Caco-2 (cell line): ENCODE measurements at regions not wholly inside any gene's neighbourhood (a gene's known extent, or its start where the extent isn't known, plus 50 kb on each side); places are given as distances from the start of the nearest gene placed in this dataset.

Source experiments
- BruUV-seq: library from RNA; stranded (reverse); fragments of 400-500 nt; replicated peaks from 2 replicates; lab custom pipeline; 2021; lab: Mats Ljungman, UMichigan
- CTCF ChIA-PET: fragments of 300-600 bp; sonication (Branson Sonifier 250); formaldehyde crosslinking; loops from one replicate; lab custom pipeline; 2022; ENCODE audit warnings: antibody characterized with exemption; lab: Charles Lee
- POLR2A ChIA-PET: fragments of 300-600 bp; sonication (Branson Sonifier 250); formaldehyde crosslinking; loops from one replicate; lab custom pipeline; 2022; ENCODE audit warnings: antibody characterized with exemption; lab: Charles Lee
- DNase-seq, 2 experiments: peaks; one replicate each; pipeline versions ENCODE4 v3.0.0 to v3.0.0-alpha.2; 2020 to 2022
- H3K27me3 ChIP-seq: replicated peaks from 2 replicates; pipeline ENCODE4 v1.6.0; 2011; ENCODE audit warnings: low read length; ENCODE audit not compliant: control insufficient read depth, insufficient read depth
- H3K36me3 ChIP-seq: 2 replicates; pipeline ENCODE4 v1.5.1; 2011; ENCODE audit warnings: low read length; ENCODE audit not compliant: control insufficient read depth, insufficient read depth
- H3K4me1 ChIP-seq: fragments of 250-450 bp; sonication (Bioruptor Pico); 2 replicates; pipeline ENCODE4 v1.5.1; 2020; ENCODE audit warnings: mild to moderate bottlenecking
- H3K4me3 ChIP-seq: 2 replicates; pipeline ENCODE4 v1.5.1; 2011; ENCODE audit warnings: low read depth, mild to moderate bottlenecking, control low read depth, low read length
- H3K9me3 ChIP-seq: fragments of 250-450 bp; sonication (Bioruptor Pico); 2 replicates; pipeline ENCODE4 v1.5.1; 2020; ENCODE audit warnings: mild to moderate bottlenecking, moderate library complexity
- H3K27ac Mint-ChIP-seq: one replicate; pipeline ENCODE4 v1.8.0; 2022; ENCODE audit warnings: mixed read lengths; ENCODE audit not compliant: unreplicated experiment
- H3K27me3 Mint-ChIP-seq: one replicate; pipeline ENCODE4 v1.8.0; 2022; ENCODE audit warnings: mixed read lengths; ENCODE audit not compliant: insufficient read depth, unreplicated experiment
- H3K36me3 Mint-ChIP-seq: one replicate; pipeline ENCODE4 v1.8.0; 2022; ENCODE audit warnings: mild to moderate bottlenecking, mixed read lengths; ENCODE audit not compliant: insufficient read depth, unreplicated experiment
- H3K4me1 Mint-ChIP-seq: one replicate; pipeline ENCODE4 v1.8.0; 2022; ENCODE audit warnings: low read depth, mixed read lengths; ENCODE audit not compliant: unreplicated experiment
- H3K4me3 Mint-ChIP-seq: one replicate; pipeline ENCODE4 v1.8.0; 2022; ENCODE audit warnings: mild to moderate bottlenecking, moderate library complexity, mixed read lengths; ENCODE audit not compliant: unreplicated experiment
- H3K9me3 Mint-ChIP-seq: one replicate; pipeline ENCODE4 v1.8.0; 2022; ENCODE audit warnings: mixed read lengths; ENCODE audit not compliant: unreplicated experiment
- CTCF ChIP-seq, 2 experiments: fragments of 200-600 bp in 1 of 2; IDR thresholded peaks; 1 replicate in 1 of 2; 2 replicates in 1 of 2; pipeline versions ENCODE4 v1.5.1 to v1.8.0; 2011 to 2022; ENCODE audit warnings: antibody characterized with exemption in 1 of 2, control low read depth in 1 of 2, inconsistent platforms in 1 of 2, low read depth in 1 of 2, low read length in 1 of 2, mild to moderate bottlenecking in 1 of 2, moderate library complexity in 1 of 2; ENCODE audit not compliant: insufficient read depth in 1 of 2, severe bottlenecking in 1 of 2, unreplicated experiment in 1 of 2
- intact Hi-C: fragments of 100-400 bp; cut with micrococcal nuclease; formaldehyde crosslinking; loops from one replicate; pipeline ENCODE4 v1.10.0; 2022; ENCODE audit not compliant: unreplicated experiment

DNA sequence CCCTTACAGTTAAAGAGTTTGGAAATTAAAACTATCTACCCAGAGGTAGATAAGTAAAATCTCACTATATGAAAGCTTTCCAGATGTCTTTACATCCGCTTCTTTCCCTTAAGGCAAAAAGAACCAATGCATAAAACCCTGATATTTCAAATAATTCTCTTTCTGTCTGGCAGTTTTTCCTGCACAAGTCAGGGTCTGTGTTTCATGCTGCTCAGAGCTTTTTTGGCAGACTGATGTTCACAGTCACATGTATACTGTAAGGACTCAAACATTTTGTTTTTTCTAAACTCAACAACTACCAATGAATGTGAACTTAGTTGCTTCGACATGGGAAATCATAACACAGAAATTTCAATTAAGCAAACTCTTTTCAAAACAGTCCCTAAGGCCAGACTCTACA, 988.4 kb downstream of the EPHA3 start:
- no TSS peak for BruUV-seq

DNA sequence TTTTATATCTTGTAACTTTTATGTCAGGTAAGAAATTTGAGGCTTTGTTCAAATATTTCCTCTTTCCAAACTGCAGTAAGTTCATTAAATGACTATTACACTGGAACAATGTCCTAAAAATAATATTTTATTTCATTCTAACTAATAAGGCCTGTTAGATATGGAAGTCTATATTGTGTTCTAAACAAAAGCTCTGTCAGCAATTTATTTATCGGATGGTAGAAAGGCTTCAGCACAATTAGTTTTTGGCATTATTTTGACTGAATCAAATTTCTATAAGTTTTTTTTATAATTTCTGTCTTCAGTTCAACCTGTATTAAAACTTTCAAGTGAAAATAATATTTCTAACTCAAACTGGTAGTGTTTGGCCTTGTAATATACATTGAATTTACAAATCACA, 992.1 kb downstream of the EPHA3 start:
- POLR2A ChIA-PET: no interaction called here
- H3K4me3 ChIP-seq: no peak overlapping the region
- no peaks in the 10 kb centered on the region for H3K36me3 Mint-ChIP-seq
- no peak overlapping the region for H3K27ac Mint-ChIP-seq
- CTCF ChIA-PET: no interaction called here
- no peaks in the 10 kb centered on the region for H3K4me1 ChIP-seq
- H3K27me3 Mint-ChIP-seq: no peaks in the 10 kb centered on the region
- H3K9me3 ChIP-seq: no peaks in the 10 kb centered on the region
- H3K9me3 Mint-ChIP-seq: no peaks in the 10 kb centered on the region
- intact Hi-C loops: loop anchor here (10.0 kb wide), 3 partner anchors 85 to 185 kb away; no protein-coding TSS in a partner anchor
- no TSS peak for BruUV-seq
- H3K36me3 ChIP-seq: no peaks in the 10 kb centered on the region
- no peak for TF ChIP-seq CTCF (IDR thresholded peaks at IDR 0.05; ENCODE audit: insufficient read depth in 1 of 2, low read depth in 1 of 2, low read length in 1 of 2, severe bottlenecking in 1 of 2, unreplicated experiment in 1 of 2)
- H3K4me3 Mint-ChIP-seq: no peak overlapping the region
- no peak for DNase-seq
- H3K4me1 Mint-ChIP-seq: no peaks in the 10 kb centered on the region
- no peaks in the 10 kb centered on the region for H3K27me3 ChIP-seq

More for the DNA sequence above, 988.4 kb downstream of the EPHA3 start:
- H3K4me1 ChIP-seq: no peaks in the 10 kb centered on the region
- intact Hi-C loops: loop anchor here (10.0 kb wide), 3 partner anchors 89 to 181 kb away; no protein-coding TSS in a partner anchor
- no peak overlapping the region for H3K4me3 ChIP-seq
- H3K36me3 Mint-ChIP-seq: no peaks in the 10 kb centered on the region
- no peak for TF ChIP-seq CTCF (IDR thresholded peaks at IDR 0.05; ENCODE audit: insufficient read depth in 1 of 2, low read depth in 1 of 2, low read length in 1 of 2, severe bottlenecking in 1 of 2, unreplicated experiment in 1 of 2)
- no peaks in the 10 kb centered on the region for H3K27me3 ChIP-seq
- CTCF ChIA-PET: no interaction called here
- H3K36me3 ChIP-seq: no peaks in the 10 kb centered on the region
- POLR2A ChIA-PET: no interaction called here
- DNase-seq: no peak
- H3K9me3 ChIP-seq: no peaks in the 10 kb centered on the region
- no peak overlapping the region for H3K27ac Mint-ChIP-seq
- H3K4me1 Mint-ChIP-seq: no peaks in the 10 kb centered on the region
- no peaks in the 10 kb centered on the region for H3K9me3 Mint-ChIP-seq
- no peak overlapping the region for H3K4me3 Mint-ChIP-seq
- H3K27me3 Mint-ChIP-seq: no peaks in the 10 kb centered on the region

GRCh38 chr3:90102146-90102545, 994.7 kb downstream of the EPHA3 start:
- DNase-seq: no peak
- no peak for TF ChIP-seq CTCF (IDR thresholded peaks at IDR 0.05; ENCODE audit: insufficient read depth in 1 of 2, low read depth in 1 of 2, low read length in 1 of 2, severe bottlenecking in 1 of 2, unreplicated experiment in 1 of 2)
- ChIA-PET POLR2A (no interaction called here), CTCF (no interaction called here)
- BruUV-seq: no TSS peak
- no peaks in the 10 kb centered on the region for H3K9me3 ChIP-seq
- intact Hi-C loops: no loop called here
- H3K27me3 ChIP-seq: no peaks in the 10 kb centered on the region
- H3K4me1 ChIP-seq: no peaks in the 10 kb centered on the region
- no peaks in the 10 kb centered on the region for H3K36me3 Mint-ChIP-seq
- no peak overlapping the region for H3K4me3 ChIP-seq
- H3K9me3 Mint-ChIP-seq: no peaks in the 10 kb centered on the region
- no peaks in the 10 kb centered on the region for H3K27me3 Mint-ChIP-seq
- no peaks in the 10 kb centered on the region for H3K4me1 Mint-ChIP-seq
- H3K4me3 Mint-ChIP-seq: no peak overlapping the region
- H3K36me3 ChIP-seq: no peaks in the 10 kb centered on the region
- no peak overlapping the region for H3K27ac Mint-ChIP-seq
